ENCODE measurements at regions not wholly inside any gene's neighbourhood (a gene's known extent, or its start where the extent isn't known, plus 50 kb on each side); places are given as distances from the start of the nearest gene placed in this dataset.
"Not testable (repeated sequence)": the region's sequence is repeated elsewhere in the genome, so short reads cannot be mapped to it uniquely, and the experiment has no call there.

GRCh38 chr14:97143011-97143410, 345.8 kb downstream of the VRK1 start:
- DNase-seq (ENCODE audit: low read depth in 2 of 2): no peak

DNA sequence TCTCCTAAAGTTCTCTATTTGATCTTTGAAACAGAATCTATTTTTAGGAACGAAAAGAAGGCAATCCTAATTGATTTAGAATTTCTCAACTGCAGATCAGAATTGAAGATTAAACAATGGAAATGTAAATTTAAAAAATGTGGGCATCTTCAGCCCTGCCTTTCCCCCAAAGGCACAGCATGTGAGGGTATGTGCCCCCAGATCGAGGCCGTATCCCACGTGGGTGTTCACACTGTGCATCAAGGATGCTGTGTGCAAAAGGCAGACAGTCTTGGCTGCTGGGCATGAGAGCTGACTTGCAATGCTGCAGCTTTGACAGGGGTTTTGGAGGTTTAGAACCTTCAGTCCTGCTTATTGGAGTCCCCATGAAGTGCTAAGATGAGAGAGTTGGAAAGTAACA, 346.3 kb downstream of the VRK1 start:
- DNase-seq (ENCODE audit: low read depth in 2 of 2): no peak

DNA sequence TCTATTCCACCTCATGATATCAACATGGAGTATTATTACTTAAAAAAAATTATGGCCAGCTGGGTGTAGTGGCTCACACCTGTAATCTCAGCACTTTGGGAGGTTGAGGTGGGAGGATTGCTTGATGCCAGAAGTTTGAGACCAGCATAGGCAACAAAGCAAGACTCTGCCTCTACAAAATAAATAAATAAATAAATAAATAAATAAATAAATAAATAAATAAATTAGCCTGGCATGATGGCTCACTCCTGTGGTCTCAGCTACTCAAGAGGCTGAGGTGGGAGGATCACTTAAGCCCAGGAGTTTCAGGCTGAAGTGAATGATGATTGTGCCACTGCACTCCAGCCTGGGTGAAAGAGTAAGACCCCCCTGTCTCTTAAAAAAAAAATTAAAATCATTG, 350.8 kb downstream of the VRK1 start:
- DNase-seq (ENCODE audit: low read depth in 2 of 2): not testable (repeated sequence)

GRCh38 chr14:97149775-97150174, 352.6 kb downstream of the VRK1 start:
- no peak for DNase-seq (ENCODE audit: low read depth in 2 of 2)

DNA sequence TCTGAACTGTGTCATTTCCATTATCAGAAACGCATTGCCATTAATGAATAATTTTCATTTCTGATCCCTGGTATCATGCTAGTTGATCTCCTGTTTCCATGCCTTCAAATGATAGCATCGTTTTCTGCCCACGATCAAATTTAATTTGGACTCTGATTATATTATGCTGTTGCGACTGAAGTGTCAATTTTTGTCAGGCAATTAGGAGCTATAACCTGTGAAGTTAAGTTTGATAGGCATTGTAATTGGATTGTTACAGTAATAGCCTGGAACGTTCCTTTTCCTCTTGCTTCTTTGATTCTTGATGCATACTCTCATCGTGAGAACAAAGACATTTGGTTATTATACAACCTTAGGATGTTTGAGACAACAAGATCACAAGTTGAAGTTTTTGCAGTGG, 356.3 kb downstream of the VRK1 start:
- DNase-seq (ENCODE audit: low read depth in 2 of 2): no peak

GRCh38 chr14:97155320-97155719, 358.1 kb downstream of the VRK1 start:
- DNase-seq (ENCODE audit: low read depth in 2 of 2): no peak

GRCh38 chr14:97155814-97156213, 358.6 kb downstream of the VRK1 start:
- no peak for DNase-seq (ENCODE audit: low read depth in 2 of 2)

- no peak for DNase-seq (ENCODE audit: low read depth in 2 of 2)
Observed at GRCh38 chr14:97156705-97157104, 359.5 kb downstream of the VRK1 start.

GRCh38 chr14:97158102-97158501, 360.9 kb downstream of the VRK1 start:
- DNase-seq (ENCODE audit: low read depth in 2 of 2): no peak

DNA sequence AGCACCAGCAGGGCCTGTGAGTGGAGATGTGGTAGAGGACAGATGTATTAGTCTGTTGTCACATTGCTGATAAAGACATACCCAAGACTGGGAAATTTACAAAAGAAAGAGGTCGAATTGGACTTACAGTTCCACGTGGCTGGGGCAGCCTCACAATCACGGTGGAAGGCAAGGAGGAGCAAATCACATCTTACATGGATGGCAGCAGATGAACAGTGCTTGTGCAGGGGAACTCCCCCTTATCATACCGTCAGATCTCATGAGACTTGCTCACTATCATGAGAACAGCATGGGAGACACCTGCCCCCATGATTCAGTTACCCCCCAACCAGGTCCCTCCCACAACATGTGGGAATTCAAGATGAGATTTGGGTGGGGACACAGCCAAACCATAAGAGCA, 361.9 kb downstream of the VRK1 start:
- DNase-seq (ENCODE audit: low read depth in 2 of 2): no peak

DNA sequence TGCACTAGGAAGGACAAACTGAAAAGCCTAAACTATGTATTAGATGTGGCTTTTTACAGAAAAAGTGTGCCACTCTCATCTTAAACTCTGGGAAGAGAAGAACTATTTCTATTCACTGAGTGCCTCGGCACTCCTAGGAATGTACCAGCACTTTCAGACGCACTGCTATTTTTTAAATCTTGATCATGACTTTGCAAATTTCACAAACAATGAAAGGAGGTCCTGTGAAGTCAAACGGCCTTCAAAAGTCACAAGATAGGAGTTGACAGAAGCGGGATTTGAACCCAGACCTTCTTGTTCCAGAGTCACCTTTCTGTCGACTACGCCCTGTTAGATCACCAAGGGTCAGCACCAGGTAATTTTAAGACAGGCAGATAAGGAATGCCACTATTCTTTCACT, 365.4 kb downstream of the VRK1 start:
- no peak for DNase-seq (ENCODE audit: low read depth in 2 of 2)

- DNase-seq (ENCODE audit: low read depth in 2 of 2): no peak
Observed at GRCh38 chr14:97164021-97164420, 366.8 kb downstream of the VRK1 start.

- no peak for DNase-seq (ENCODE audit: low read depth in 2 of 2)
Observed at GRCh38 chr14:97166497-97166896, 369.3 kb downstream of the VRK1 start.

DNA sequence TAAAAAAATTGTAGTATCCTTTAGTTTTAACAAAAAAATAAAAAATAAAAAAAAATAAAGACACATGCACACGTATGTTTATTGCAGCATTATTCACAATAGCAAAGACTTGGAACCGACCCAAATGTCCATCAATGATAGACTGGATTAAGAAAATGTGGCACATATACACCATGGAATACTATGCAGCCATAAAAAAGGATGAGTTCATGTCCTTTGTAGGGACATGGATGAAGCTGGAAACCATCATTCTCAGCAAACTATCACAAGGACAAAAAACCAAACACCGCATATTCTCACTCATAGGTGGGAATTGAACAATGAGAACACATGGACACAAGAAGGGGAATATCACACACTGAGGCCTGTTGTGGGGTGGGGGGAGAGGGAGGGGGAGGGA, 370.4 kb downstream of the VRK1 start:
- not testable (repeated sequence) for DNase-seq (ENCODE audit: low read depth in 2 of 2)

- no peak for DNase-seq (ENCODE audit: low read depth in 2 of 2)
Observed at GRCh38 chr14:97172644-97173043, 375.5 kb downstream of the VRK1 start.

DNA sequence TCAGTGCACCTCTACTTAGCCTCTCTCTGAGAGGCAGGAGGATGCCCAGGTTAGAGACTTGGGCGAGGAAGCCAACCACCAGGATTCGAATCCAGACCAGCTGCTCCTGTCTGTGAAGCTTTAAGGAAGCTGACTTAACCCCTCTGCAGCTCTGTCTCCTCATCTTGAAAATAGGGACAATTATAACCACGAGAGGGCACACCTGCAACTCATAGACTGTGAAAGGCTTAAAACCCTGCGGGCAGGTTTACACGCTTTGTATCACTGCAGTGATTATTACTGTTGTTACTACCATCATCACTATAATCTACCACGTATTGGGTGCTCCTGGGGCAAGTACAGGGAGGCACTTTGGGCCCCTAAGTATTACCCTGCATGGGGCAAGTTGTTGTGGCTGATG, 379.8 kb downstream of the VRK1 start:
- no peak for DNase-seq (ENCODE audit: low read depth in 2 of 2)

DNA sequence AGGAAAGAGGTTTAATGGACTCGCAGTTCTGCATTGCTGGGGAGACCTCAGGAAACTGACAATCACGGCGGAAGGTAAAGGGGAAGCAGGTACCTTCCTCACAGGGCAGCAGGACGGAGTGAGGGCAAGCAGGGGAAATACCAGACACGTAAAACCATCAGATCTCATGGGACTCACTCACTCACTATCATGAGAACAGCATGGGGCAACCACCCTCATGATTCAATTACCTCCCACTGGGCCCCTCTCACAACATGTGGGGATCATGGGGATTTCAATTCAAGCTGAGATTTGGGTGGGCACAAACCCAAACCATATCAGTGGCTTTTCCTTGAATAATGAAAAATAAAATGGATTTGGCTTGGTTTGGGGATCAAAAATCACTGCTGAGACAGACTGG, 380.5 kb downstream of the VRK1 start:
- no peak for DNase-seq (ENCODE audit: low read depth in 2 of 2)

GRCh38 chr14:97178781-97179180, 381.6 kb downstream of the VRK1 start:
- DNase-seq (ENCODE audit: low read depth in 2 of 2): no peak

GRCh38 chr14:97179573-97179972, 382.4 kb downstream of the VRK1 start:
- DNase-seq (ENCODE audit: low read depth in 2 of 2): no peak

GRCh38 chr14:97180304-97181200, 383.4 kb downstream of the VRK1 start:
- DNase-seq (ENCODE audit: low read depth in 2 of 2): no peak

GRCh38 chr14:97185186-97185585, 388.0 kb downstream of the VRK1 start:
- no peak for DNase-seq (ENCODE audit: low read depth in 2 of 2)

- no peak for DNase-seq (ENCODE audit: low read depth in 2 of 2)
Observed at GRCh38 chr14:97187916-97188315, 390.7 kb downstream of the VRK1 start.

GRCh38 chr14:97196336-97196735, 399.2 kb downstream of the VRK1 start:
- DNase-seq (ENCODE audit: low read depth in 2 of 2): no peak

GRCh38 chr14:97198813-97199212, 401.6 kb downstream of the VRK1 start:
- no peak for DNase-seq (ENCODE audit: low read depth in 2 of 2)
